Fibroblast of upper back skin (primary cell): ENCODE measurements at regions not wholly inside any gene's neighbourhood (a gene's known extent, or its start where the extent isn't known, plus 50 kb on each side); places are given as distances from the start of the nearest gene placed in this dataset.

Experiments
- DNase-seq: peaks from one replicate; pipeline ENCODE4 v3.0.0-alpha.2; 2013

DNA sequence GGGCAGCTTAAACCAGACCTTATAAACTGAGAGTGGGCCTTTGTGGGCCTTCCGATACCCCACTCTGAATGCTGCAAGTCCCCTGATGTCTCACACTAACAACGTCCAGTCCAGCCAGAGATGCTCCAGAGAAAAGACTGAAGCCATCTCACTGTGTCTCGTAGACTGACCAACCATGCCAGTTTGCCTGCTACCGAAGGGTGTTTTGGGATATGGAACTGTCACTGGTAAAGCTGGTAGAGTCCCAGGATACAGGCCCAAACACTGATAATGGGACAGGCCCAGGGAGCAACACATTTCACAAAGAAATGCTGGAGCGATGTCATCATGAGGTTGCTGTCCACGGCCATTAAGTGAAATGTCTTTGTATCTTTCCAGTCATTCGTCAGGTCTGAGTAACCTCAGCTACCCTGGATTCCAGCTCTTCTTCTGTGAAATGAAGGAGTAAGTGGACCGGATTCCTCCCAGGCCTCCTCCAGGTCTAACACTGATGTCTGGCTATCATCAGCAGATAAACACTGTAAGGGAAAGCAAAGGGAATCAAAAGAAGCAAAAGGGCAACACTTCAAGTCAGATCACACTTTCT is 81.6 kb downstream of the SLC5A7 start:
- no peak for DNase-seq

DNA sequence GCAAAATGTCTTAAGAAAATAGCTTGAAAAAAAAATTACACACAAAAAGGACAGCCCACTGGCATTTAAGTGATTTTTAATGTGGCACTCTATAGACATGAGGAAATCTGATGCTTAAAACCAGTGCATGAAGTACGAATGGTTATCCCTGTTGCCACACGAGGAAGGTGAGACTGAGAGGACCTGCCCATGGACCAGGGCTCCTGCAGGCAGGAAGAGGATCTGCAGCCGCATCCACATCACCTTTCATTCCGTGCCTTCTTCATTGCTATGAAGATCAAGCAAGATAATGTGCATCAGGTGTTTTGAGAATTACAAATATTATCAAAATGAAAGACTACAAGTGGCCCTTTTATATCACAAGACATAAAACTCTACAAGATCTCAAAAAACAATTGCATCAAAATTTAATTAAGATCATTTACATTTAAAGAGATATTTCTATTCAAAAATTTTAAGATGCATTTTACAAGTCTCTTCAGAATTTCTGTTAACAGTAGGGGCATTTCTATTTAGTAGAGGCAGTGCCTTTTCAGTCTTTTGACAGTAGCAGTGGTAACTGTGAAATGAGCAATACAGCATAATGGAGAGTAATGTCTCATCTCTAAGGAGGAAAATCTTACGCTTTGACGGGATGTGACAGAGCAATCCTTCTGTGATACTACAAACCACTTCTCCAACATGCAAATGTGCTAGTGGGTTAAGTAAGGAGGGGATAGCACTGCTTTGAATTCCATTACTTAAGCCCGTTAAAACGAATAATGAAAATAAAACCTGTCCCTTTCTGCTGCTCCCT is 83.4 kb downstream of the SLC5A7 start:
- no peak for DNase-seq

DNA sequence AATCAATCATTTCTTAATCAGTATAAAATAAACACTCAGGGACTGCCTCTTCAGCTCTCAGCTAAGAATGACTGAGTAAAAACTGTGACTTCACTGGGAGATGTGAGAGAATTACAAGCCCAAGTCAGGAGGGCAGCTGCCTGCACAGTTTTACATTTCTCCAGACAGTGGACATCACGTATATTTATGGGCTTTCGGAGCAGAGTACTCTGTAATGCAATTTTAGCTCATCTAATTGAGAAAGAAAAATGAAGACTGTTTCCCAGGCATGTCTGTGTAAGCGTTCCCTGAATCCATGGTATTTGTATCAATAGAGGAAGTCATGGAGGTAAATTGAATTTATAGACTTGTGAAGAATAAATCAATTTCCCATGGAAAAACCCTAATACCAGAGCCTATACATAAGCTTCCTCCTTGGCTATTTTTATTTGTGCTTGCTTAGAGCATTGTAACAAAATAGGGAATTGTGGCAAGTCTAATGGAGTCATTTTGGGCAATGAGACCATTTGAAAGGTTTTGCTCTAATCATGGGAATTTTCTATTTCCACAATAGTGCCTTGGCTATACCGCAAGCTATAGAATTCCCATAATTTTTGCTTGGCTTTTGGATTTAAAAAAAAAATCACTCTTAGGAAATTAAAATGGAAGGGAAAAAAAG is 87.2 kb downstream of the SLC5A7 start:
- DNase-seq, result no peak

DNA sequence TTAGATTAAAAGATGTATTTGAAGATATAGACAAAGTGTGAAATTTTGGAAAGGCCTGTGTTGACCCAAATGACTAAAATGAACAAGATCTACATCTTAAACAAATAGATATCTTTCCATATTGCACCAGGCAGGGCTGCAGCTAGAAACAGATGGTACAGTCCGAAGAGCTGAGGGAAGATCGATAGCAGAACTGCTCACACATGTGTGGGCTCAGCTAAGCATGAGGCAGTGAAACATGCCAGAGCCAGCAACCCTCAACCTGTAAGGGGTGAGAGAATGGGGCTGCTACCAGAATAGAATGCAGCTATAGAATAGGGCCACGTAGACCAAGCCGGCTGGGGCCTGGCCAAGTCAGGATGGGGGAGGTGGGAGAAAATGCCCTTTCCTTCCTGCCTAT is 87.8 kb downstream of the SLC5A7 start:
- no peak for DNase-seq

DNA sequence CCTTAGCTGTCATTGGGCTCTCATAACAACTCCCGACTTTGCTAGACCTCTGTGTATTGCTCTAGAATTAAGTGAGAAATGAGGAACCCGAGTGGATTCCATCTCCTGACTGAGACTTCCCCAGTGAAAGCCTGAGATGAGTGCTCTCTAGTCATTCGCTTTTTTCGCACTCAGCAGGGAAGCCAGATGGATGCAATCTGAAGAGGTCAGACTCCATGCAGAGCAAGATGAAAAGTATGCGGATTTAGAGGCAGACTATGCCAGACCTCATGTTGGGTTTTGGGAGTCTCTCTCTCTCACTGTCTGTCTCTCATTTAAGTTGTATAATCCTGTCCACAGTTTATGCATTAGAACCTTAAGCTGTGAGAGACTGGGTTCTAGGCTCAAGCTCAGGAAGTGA is 88.6 kb downstream of the SLC5A7 start:
- no peak for DNase-seq

DNA sequence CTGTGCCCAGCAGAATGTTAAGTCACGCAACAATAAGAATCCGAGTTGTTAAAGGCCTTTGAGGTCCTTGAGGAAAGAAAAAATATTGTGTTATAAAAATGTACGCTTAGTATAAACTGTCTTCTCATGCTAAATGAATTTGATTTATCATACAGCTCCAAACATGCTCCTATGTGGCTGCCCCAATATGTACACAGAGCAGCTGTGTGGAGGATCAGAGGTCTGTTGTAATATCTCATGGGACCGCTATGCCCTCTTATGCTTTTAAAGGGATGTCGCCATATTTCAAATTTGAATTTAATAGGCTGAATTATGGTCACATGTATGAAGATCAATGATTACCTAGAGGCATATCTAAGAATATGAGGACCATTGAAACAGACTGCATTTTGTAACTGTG is 90.2 kb downstream of the SLC5A7 start:
- no peak for DNase-seq

DNA sequence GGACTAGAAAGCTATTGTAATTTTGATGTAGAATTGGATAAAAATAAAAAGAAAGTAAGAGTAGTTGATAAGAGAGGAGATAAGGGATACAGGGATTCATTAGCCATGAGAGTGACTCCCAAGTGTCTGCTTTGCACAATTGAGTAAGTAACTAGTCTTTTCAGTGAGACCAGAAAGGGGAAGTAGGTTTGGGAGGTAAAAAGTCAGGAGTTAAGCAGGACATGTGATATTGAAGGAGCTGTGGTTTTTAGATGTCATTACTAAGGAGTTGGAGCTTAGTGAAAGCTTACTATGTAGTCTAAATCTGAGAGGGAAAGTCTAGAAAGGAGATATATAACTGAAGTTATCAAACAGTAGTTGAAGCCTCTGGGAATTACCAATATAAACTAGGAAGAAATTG is 93.4 kb downstream of the SLC5A7 start:
- no peak for DNase-seq

DNA sequence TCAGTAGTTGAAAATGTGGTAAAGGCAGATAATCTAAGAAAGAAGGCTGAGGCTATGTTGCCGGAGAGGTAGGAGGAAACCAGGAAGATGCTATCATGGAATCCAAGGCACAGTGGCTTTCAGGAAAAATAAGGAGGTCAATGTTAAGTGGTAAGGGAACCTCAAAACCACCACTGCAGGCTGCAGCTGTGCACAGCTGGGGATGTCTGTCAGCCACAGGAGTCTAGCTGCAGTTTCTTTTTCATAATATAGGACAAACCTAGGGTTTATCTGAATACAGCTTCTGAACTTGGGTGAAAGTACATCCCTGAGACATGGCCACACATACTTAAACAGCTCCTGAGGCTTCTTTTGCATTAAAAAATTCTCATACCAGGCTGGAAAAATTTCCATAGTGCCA is 93.9 kb downstream of the SLC5A7 start:
- DNase-seq, result no peak

DNA sequence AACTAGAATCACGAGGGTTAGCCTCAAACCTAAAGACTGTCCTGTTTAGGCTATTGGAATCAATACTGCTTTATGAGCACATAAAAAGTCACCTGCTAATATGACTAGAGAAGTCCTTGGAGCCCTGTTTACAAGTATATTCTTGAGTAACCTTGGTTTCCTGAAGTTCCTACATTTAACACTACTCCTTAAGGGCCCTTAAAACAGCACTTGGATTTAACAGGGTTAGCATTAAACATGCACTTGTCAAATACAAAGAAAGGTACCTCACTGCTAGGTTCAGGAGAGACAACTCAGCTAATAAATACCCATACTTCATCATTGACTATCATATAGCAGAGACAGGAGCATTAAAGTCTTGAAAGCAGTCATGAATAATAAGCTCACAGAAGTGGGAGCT is 96.7 kb downstream of the SLC5A7 start:
- DNase-seq, result no peak

DNA sequence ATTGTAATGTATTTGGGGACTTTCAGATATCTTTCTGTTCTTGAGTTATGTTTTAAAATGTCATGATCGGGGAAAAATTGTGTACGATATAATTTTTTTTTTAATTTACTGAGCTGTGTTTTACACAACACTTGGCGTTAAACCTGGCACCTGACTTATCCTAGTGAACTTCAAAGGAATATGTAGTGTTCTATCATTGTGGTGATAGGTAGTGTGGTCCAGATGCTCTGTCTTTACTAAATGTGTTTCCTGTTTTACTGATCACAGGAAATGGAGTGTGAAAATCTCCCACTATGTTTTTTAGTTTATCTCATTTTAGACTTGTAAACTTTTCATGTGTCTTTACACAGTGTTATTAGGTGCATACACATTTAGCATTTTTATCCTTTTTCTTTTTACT is 98.0 kb downstream of the SLC5A7 start:
- no peak for DNase-seq

DNA sequence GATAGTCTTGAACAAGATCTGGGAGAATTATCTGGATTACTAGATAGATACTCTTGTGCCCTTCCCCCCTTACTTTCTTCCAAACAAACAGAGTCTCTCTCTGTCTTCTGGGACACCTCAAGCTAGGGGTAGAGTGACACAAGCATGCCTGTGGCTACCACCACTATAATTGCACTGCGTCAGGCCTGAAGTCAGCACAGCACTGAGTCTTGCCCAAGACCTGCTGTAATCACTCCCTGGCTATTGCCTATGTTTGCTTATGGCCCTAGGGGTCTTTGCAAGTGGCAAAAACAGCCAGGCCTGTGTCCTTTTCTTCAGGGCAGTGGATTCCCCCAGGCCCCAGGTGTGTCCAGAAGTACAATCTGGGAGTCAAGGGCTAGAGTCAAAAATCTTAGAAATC is 106.6 kb downstream of the SLC5A7 start:
- DNase-seq, result no peak

DNA sequence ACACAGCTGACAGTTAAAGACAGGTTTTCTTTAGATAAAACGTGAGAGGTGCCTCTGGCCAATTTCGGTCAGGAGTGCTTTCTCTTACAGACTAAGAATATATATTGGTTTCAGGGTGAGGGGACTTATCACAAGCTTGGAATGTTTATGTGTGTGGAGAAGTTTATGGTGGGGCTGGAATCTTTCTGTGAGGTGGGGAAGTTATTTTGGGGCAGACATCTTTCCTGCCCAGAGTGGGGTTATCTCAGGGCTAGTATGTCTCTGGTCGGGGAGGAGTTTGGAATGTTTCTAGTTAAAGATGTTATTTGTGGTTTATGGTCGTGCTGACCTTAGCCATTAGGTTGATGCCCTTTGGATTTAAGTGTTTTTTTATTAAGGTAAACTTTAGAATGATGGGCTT is 115.2 kb downstream of the SLC5A7 start:
- no peak for DNase-seq

DNA sequence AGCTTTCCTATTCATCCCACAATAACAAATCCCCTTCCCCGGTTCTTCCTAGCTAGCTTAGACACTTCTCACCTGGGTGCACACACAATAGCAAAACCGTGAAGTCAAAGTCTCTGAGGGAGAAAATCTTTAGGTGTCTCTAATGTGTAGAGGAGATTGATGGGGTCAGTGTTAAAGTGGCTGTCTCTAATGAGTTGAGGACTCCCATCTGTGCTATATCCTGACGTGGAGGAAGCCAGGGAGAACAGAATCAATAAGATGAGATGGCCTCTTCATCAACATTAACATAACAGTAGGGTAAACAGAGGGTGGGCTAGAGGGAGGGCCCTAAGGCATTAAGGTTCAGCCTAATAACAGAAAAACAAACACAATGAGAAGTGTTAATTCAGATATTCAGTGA is 120.4 kb downstream of the SLC5A7 start:
- DNase-seq, result no peak

DNA sequence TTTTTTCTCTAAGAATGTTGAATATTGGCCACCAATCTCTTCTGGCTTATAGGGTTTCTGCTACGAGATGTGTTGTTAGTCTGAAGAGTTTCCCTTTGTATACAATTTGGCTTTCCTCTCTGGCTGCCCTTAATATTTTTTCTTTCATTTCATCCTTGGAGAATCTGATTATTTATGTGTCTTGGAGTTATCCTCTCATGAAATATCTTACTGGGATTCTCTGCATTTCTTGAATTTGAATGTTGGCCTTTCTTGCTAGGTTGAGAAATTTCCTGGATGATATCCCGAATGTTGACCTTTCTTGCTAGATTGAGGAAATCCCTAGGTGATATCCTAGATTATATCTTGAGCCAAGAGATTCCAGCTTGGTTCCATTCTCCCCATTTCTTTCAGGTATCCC is 125.6 kb downstream of the SLC5A7 start:
- DNase-seq, result no peak

DNA sequence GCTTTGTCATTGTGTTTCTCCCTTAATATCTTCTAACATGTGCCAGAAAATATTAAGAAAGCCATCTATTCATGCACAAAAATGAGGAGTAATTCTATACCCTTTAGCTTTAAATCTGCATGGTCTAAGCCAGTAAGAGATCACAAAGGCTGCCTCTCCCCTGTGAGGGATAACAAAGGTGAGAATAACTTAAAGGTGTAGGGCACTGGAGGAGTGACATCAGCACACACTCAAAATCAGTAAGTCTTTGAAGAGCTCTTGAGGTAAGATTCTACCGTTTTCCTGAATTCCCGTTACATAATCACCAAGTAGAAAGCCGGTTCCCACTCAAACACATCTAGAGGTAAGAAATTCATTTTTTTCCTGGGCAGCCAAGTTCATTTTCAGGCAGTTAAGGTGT is 123.9 kb upstream of the SULT1C3 start:
- DNase-seq, result no peak

DNA sequence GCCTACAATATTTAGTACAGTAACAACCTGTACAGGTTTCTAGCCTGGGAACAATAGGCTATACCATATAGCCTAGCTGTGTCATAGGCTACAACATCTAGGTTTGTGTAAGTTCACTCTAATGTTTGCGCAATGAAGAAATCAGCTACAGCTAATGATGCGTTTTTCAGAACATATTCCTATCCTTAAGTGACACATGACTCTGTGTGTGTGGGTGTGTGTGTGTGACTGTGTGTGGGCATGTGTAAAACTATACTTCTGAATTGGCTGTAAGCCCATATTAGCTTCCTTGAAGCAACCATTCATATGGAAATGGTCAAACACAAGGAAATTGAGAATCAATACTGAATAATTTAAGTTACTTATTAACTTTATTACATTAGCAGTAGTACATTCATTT is 120.8 kb upstream of the SULT1C3 start:
- no peak for DNase-seq

DNA sequence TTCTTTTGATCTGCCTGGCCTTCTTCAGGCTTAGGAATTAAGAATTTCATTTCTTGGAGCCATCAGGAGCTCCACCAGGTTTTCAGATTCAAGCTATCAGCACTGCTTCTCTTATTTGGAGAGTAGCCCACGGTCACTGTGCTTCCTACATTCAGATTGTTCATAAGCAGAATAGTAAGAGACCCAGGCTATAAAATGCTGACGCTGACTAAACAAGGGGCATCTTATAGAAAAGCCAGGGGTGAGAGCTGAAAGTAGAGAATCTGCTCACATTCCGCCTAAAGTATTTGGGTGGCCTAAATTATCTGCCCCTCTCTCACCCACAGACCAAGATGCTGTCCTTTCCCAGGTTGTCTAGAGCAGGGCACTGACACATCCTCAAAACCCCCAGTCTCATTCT is 120.3 kb upstream of the SULT1C3 start:
- no peak for DNase-seq

DNA sequence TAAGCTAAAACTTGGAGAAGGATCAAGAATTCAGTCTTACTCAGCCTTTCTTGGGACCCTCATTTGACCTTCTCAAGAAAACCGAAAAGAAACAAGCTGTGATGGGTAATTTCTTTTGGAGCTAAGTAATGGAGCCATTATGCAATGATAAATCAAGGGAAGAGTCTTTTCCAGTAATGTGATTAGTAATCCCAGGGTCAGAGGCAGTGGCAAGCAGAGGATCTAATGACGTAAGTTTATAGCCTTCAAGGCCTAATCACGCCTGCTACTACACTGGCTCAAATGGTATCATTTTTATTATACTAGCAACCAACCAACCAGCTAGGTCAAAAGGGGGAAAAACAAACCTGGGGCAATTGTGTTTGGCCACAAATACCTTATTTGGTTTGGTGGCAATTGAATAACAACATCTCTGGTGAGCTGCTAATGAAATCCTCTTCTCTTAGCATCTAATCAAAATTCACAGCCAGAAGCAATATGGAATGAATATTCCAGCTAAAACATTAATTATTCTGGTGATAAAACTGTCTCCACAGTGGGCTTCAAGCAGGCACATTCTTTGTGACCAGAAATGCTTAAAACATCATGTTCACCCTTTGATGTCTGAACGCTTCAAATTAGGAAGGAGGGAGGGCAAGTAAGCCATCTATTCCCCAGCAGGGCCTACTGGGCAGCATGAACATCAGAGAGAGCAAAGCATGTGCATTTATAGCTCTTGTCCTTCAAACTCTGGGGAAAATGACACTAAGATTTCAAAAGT is 114.9 kb upstream of the SULT1C3 start:
- peak; percentile 0 for DNase-seq

DNA sequence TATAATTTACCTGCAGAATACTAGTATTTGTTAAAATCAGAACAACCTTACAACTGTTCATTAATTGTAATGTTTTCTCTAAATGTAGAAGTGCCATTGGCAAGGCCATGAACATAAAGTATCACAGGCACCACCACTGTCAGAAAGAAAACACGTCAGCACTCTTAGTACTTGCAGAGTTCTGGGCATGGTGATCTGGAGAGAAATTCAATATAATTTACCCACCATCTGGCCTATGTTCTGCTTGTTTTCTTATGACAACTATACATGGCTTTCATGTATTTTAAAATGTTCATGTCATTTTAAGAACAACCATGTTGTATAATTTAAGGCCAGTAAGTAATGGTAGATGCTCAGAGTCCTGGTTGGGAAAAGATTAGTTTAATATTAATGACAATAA is 114.2 kb upstream of the SULT1C3 start:
- no peak for DNase-seq

DNA sequence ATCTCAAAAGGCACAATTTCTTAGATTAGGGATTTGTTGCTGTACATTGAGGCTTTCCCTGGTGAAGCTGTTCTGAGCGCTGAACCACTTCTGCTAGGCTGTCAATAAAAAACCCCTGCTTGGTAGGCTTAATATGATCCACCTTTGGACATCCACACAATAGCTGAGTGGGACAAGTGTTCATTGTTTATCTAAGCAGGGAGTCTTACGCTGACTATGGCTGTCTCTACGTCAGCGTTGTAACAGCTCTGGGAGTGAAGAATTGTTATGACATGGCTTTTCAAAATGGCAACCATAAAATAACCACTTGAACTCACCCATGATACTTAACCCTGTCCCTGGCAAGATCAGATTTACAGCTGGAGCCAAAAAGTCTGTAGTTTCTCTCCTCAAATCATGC is 111.5 kb upstream of the SULT1C3 start:
- DNase-seq, result no peak

DNA sequence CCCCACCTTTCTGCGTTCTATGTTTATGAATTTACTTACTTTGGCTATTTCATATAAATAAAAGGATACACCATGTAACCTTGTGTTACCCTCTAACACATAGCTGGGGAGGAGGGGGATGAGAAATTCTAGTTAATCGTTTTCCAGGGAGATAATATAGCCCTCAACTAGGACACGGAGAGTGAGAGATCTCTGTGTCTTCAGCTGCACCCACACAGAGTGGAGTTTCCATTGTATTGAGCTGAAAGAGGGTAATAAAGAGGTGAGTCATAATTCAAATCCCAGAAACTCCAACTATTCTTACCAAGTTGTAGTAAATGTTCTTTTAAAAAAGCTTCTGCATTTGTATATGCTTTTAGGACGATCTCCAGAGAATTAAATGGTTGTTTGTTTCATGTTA is 110.1 kb upstream of the SULT1C3 start:
- DNase-seq, result no peak

DNA sequence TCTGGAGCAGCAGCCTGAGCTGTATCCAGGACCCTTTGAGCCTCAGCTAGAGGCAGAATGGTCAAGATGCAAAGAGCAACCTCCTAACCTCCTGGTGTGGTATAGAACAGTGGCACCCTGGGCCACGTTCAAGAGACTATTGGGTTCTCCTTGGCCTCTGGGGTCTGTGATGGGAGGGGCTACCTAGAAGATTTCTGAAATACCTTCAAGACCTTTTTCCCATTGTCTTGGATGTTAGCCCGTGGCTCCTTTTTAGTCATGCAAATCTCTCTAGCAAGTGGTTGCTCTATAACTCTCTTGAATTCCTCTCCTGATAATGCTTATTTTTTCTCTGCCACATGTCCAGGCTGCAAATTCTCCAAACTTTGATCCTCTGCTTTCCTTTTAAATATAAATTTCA is 106.3 kb upstream of the SULT1C3 start:
- DNase-seq, result no peak

DNA sequence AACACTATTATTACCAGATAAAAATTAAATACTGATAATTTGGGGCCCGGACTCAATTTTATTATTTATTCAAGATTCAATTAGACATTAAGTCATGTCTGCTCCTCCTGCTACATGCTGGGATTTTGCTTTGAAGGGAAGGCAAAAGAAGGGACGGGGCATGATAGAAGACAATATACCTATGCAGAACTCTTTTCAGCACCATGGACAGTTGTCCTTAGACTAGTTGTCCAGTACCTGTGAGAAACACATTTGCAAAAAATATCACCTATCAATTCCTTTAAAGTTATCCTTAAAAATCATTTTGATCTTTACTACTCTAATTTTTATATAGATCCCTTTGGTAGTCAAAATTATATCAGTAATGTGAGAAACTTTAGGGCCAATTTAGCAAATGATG is 100.2 kb upstream of the SULT1C3 start:
- peak; percentile 16 for DNase-seq
